ENCODE measurements at regions not wholly inside any gene's neighbourhood (a gene's known extent, or its start where the extent isn't known, plus 50 kb on each side); places are given as distances from the start of the nearest gene placed in this dataset.

DNA sequence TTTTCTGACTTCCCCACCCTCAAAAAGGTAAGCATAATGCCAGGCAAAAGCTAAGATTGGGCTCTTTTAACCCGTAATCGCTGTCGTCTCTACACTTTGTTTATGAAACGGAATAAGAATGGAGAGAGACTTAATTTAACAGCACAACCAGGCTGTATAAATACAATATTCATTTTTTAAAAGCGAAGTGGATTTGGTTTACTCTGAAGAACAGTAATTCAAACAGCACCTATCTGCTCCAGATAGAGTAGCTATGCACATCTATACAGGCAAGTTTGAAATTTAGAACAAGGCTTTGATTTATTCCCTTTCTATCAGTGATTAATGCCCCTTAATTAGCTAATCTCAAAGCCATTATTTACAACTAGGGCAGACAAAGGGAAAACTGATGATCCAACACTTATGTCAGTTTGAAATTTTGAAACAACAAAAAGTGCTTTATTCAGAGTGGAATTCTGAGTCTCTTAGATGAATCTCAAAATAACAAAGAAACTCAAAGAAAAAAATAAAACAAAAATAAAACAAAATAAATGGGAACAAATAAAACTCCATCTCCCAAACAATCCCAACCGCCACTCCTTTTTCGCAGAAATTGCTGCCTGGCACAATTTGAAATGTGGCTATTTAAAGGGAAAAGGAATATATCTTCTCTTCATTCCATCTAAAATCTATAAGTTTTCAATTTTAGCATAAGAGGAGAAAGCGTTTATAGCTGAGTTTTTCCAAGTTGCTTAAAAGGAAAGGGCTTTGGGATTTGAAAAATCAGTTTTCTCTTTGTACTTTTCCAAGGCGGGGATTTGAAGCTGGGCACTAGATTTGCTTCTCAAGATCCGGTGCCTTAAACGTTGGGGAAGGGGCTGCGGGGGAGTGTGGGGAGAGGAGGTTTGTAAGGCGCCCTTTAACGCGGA, 298.6 kb downstream of the PARP8 start:
- TF ChIP-seq CTCF (IDR thresholded peaks at IDR 0.05): no peak
- ATAC-seq (ENCODE audit: low FRiP score) (no peak), DNase-seq (ENCODE audit: low spot score) (no peak)

- DNase-seq (ENCODE audit: low spot score): no peak
- no peak for ATAC-seq (ENCODE audit: low FRiP score)
- no peak for TF ChIP-seq CTCF (IDR thresholded peaks at IDR 0.05)
Observed at GRCh38 chr5:50965654-50966375, 299.4 kb downstream of the PARP8 start.

DNA sequence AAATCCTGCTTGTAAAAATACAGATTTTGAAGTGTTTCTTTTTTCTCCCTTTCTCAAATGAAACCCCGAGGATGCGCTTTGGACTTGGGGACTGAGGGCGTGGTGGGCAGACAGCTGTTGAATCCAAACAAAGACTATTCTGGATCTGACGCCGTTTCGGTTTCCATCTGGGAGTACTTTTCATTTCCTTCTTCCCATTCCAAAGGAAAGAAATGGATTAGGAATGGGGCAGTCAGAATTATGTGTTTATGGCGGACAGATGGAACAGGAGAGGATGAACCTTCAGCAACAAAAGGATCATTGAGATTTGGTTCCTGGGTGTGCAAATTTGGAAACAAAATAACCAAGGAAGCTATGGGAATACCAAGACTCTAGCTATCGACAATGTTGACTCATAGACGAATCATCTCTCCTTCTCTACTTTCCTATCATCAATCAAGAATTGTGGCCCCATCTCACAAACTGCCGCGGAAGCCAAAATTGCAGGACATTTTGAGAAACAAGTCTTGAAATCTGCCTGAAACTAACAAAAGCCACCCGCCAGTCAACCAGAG, 300.6 kb downstream of the PARP8 start:
- no peak for DNase-seq (ENCODE audit: low spot score)
- TF ChIP-seq CTCF (IDR thresholded peaks at IDR 0.05): no peak

GRCh38 chr5:50967563-50968355, 301.3 kb downstream of the PARP8 start:
- no peak for TF ChIP-seq CTCF (IDR thresholded peaks at IDR 0.05)
- DNase-seq (ENCODE audit: low spot score) (no peak), ATAC-seq (ENCODE audit: low FRiP score) (no peak)

More for the DNA sequence above, 300.6 kb downstream of the PARP8 start:
- no peak for ATAC-seq (ENCODE audit: low FRiP score)

GRCh38 chr5:50968356-50969149, 302.1 kb downstream of the PARP8 start:
- TF ChIP-seq CTCF (IDR thresholded peaks at IDR 0.05): no peak
- DNase-seq (ENCODE audit: low spot score): no peak

More at GRCh38 chr5:50968356-50969149, 302.1 kb downstream of the PARP8 start:
- ATAC-seq (ENCODE audit: low FRiP score): no peak
